ENCODE measurements at regions not wholly inside any gene's neighbourhood (a gene's known extent, or its start where the extent isn't known, plus 50 kb on each side); places are given as distances from the start of the nearest gene placed in this dataset.

DNA sequence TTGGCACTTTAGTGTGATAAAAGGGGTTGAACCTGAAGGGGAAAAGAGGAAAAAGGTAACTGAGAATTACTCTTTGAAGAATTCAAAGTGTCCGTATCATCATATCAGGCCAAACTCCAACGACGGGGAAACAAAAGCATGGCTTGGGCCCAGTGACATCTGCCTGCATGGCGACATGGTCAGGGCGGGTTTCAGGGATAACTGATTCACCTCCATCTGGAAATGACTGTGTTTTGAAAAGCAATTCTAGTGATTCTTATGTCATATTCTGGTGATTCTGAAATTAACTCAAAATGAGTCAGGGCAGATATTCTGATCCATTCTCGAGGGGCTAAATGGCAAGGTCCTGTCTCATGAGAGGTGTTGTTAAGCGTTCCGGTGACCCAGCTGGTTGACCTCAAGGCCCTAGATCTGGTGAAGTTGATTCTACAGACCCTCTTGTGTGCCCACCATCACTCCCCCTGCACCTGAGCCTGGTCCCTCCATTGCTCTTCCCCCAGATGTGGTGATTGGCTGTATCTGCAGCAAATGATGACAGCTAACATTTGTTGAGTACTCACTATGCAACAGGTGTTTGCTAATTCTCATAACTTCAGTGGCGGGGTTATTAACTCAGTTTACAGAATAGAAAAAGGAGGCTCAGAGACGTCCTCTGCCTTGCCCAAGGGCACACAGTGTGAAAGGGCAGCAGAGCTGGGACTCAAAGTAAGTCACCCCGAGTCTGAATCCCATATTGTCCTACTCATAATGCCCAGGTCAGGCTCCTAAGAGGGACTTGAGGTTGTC lies 251.8 kb downstream of the MAF start:
- TF ChIP-seq, protein P1, sequence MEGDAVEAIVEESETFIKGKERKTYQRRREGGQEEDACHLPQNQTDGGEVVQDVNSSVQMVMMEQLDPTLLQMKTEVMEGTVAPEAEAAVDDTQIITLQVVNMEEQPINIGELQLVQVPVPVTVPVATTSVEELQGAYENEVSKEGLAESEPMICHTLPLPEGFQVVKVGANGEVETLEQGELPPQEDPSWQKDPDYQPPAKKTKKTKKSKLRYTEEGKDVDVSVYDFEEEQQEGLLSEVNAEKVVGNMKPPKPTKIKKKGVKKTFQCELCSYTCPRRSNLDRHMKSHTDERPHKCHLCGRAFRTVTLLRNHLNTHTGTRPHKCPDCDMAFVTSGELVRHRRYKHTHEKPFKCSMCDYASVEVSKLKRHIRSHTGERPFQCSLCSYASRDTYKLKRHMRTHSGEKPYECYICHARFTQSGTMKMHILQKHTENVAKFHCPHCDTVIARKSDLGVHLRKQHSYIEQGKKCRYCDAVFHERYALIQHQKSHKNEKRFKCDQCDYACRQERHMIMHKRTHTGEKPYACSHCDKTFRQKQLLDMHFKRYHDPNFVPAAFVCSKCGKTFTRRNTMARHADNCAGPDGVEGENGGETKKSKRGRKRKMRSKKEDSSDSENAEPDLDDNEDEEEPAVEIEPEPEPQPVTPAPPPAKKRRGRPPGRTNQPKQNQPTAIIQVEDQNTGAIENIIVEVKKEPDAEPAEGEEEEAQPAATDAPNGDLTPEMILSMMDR (IDR thresholded peaks at IDR 0.05) = no peak
- no peak for TF ChIP-seq POLR2AphosphoS5 (IDR thresholded peaks at IDR 0.05; ENCODE audit: low read depth, low read length)
